ENCODE measurements at regions not wholly inside any gene's neighbourhood (a gene's known extent, or its start where the extent isn't known, plus 50 kb on each side); places are given as distances from the start of the nearest gene placed in this dataset.

GRCh38 chrX:75649829-75650228, 127.0 kb upstream of the ZDHHC15 start:
- CTCF ChIA-PET (ENCODE audit: partially characterized antibody): interaction anchor here (0.7 kb wide), 1 partner anchor 331 kb away, joined by 3 read pairs; no protein-coding TSS in a partner anchor
- TF ChIP-seq SIX5 (IDR thresholded peaks at IDR 0.05; ENCODE audit: low read depth, low read length) (no peak), FOSL1 (IDR thresholded peaks at IDR 0.05; ENCODE audit: insufficient read depth, low read depth, low read length) (no peak), EP300 (IDR thresholded peaks at IDR 0.05; ENCODE audit: borderline replicate concordance in 1 of 2, low read depth in 2 of 2, low read length in 2 of 2) (no peak), EZH2 (IDR thresholded peaks at IDR 0.05; ENCODE audit: low read depth, low read length, severe bottlenecking) (no peak), HDAC6 (IDR thresholded peaks at IDR 0.05; ENCODE audit: low read depth, low read length) (no peak), SAP30 (IDR thresholded peaks at IDR 0.05; ENCODE audit: insufficient read depth, insufficient replicate concordance, low read length) (no peak), POLR2A (IDR thresholded peaks at IDR 0.05; ENCODE audit: control extremely low read depth in 1 of 2, low read depth in 2 of 2, low read length in 2 of 2) (no peak), KDM5A (IDR thresholded peaks at IDR 0.05; ENCODE audit: low read length) (no peak), RBBP5 (IDR thresholded peaks at IDR 0.05; ENCODE audit: borderline replicate concordance, low read depth, low read length) (no peak), RAD21 (IDR thresholded peaks at IDR 0.05 in 1 of 2, conservative IDR thresholded peaks at IDR 0.05 in 1 of 2; ENCODE audit: low read depth in 2 of 2, low read length in 2 of 2) (no peak), YY1 (IDR thresholded peaks at IDR 0.05; ENCODE audit: low read depth, low read length) (no peak), ATF2 (IDR thresholded peaks at IDR 0.05; ENCODE audit: low read length) (no peak), RFX5 (IDR thresholded peaks at IDR 0.05; ENCODE audit: borderline replicate concordance, low read depth, low read length) (no peak)

More at GRCh38 chrX:75649829-75650228, 127.0 kb upstream of the ZDHHC15 start:
- Histone ChIP-seq H3K23ac (ENCODE audit: insufficient read length) (no peak overlapping the region), H2BK15ac (ENCODE audit: low read length) (no peak overlapping the region), H3K56ac (replicated peaks; ENCODE audit: insufficient read length, low read depth, low read length) (no peak overlapping the region), H3K9me3 (ENCODE audit: insufficient read depth in 2 of 2, low read depth in 1 of 2, low read length in 1 of 2) (no peaks in the 10 kb centered on the region), H3K79me2 (ENCODE audit: control insufficient read depth in 1 of 2, insufficient read depth in 2 of 2, low read length in 2 of 2) (no peaks in the 10 kb centered on the region), H4K20me1 (replicated peaks in 1 of 2; ENCODE audit: control insufficient read depth in 1 of 2, insufficient read depth in 2 of 2, low read length in 2 of 2) (no peaks in the 10 kb centered on the region), H3K27ac (ENCODE audit: low read depth, low read length) (no peak overlapping the region), H3K36me3 (ENCODE audit: control insufficient read depth in 2 of 4, insufficient read depth in 4 of 4, low read length in 3 of 4) (no peaks in the 10 kb centered on the region), H2BK20ac (ENCODE audit: low read length) (no peak overlapping the region), H3K4me3 (ENCODE audit: extremely low read depth in 1 of 4, insufficient read depth in 2 of 4, low read depth in 3 of 4, low read length in 4 of 4) (no peak overlapping the region), H3K27me3 (replicated peaks in 1 of 4; ENCODE audit: control insufficient read depth in 3 of 4, extremely low read depth in 1 of 4, insufficient read depth in 3 of 4, low read length in 3 of 4) (no peaks in the 10 kb centered on the region), H3K4me1 (replicated peaks in 1 of 4; ENCODE audit: control insufficient read depth in 3 of 4, insufficient read depth in 4 of 4, low read length in 3 of 4) (no peaks in the 10 kb centered on the region), H4K8ac (ENCODE audit: extremely low read depth, insufficient read depth, low read length) (no peak overlapping the region), H2AK5ac (ENCODE audit: low read depth, low read length) (no peak overlapping the region), H3K14ac (ENCODE audit: insufficient read length) (no peak overlapping the region), H3K9ac (replicated peaks in 1 of 4; ENCODE audit: extremely low read depth in 1 of 4, low read depth in 3 of 4, low read length in 3 of 4) (no peak overlapping the region), H2BK5ac (ENCODE audit: low read depth, low read length) (no peak overlapping the region), H2BK12ac (ENCODE audit: low read depth, low read length) (no peak overlapping the region), H3K18ac (ENCODE audit: extremely low read depth, low read length) (no peak overlapping the region), H3K4ac (replicated peaks; ENCODE audit: insufficient read length, low read depth, low read length) (no peak overlapping the region), H3K4me2 (ENCODE audit: insufficient read depth in 1 of 2, low read depth in 2 of 2, low read length in 2 of 2) (no peak overlapping the region), H4K91ac (replicated peaks; ENCODE audit: insufficient read length, low read length) (no peak overlapping the region), H2AFZ (ENCODE audit: low read length) (no peak overlapping the region), H3K23me2 (ENCODE audit: low read depth, low read length) (no peaks in the 10 kb centered on the region), H2BK120ac (replicated peaks; ENCODE audit: low read depth, low read length) (no peak overlapping the region), H3K79me1 (ENCODE audit: low read depth, low read length) (no peaks in the 10 kb centered on the region), H4K5ac (ENCODE audit: insufficient read length, low read depth, low read length) (no peak overlapping the region)
- no peak for FAIRE-seq
- DNase-seq (ENCODE audit: low read depth in 1 of 2, low spot score in 2 of 2): no peak
- POLR2A ChIA-PET (ENCODE audit: partially characterized antibody): no interaction called here
- 100% methylated on average over 1 of the region's 1 CpG; no CpG with 5 or more reads in 1 of the 2 experiments for WGBS, 2 experiments (ENCODE audit: extremely low coverage in 1 of 2, insufficient coverage in 1 of 2, insufficient read length in 1 of 2, insufficient replicate concordance in 2 of 2, low coverage in 1 of 2, low lambda C conversion rate in 2 of 2, missing lambda C conversion rate in 1 of 2)

All from H1 (cell line).